Glomerular endothelial cell (primary cell): ENCODE measurements at regions not wholly inside any gene's neighbourhood (a gene's known extent, or its start where the extent isn't known, plus 50 kb on each side); places are given as distances from the start of the nearest gene placed in this dataset.

Experiments
- DNase-seq: peaks from one replicate; pipeline ENCODE4 v3.0.0-alpha.2; 2011; ENCODE audit warnings: low read depth, low spot score; ENCODE audit errors: extremely low read depth

- no peak for DNase-seq
Observed at GRCh38 chr19:31962561-31962996, 382.8 kb upstream of the ZNF507 start.

GRCh38 chr19:31963746-31964145 is 381.7 kb upstream of the ZNF507 start:
- DNase-seq: no peak

- DNase-seq: no peak
Observed at GRCh38 chr19:31969016-31969415, 376.4 kb upstream of the ZNF507 start.

DNA sequence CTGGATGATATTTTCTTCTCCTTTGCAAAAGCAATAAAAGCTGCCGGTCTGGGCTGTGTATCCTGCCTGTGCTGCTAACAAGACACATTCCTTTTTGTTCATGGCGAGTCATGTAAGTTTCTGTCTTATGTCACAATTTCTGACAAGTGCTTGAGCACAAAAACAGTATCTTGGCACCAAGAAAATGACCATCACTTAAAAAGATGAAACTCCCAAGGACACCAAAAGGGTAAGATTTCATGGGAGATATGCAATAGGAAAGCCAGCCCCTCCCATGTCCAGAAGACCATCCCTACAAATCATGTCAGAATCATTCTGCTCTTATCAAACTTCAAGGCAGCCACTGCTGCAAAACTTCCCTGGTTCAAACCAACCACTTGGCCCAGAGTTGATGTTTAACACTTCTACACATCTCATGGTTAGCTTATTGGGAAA is 375.4 kb upstream of the ZNF507 start:
- DNase-seq: no peak

DNA sequence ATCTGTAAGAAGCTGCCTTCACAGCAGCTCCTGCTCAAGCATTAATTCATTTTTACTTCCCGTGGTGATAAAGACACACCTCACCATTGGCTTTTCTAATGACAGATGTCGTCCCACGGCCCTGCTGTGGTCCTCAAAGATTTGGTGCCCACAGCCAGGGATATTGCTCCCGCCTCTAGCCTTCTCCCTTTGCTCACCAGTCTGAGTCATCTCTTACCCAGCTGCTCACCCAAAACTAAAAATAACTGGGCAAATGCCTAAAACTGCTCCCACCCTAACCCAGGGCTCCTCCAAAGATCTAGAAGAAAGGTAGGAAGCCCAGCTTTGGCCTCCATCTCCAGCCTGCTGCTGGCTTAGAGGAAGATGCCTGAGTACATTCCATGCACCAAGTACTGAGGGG is 371.1 kb upstream of the ZNF507 start:
- no peak for DNase-seq

DNA sequence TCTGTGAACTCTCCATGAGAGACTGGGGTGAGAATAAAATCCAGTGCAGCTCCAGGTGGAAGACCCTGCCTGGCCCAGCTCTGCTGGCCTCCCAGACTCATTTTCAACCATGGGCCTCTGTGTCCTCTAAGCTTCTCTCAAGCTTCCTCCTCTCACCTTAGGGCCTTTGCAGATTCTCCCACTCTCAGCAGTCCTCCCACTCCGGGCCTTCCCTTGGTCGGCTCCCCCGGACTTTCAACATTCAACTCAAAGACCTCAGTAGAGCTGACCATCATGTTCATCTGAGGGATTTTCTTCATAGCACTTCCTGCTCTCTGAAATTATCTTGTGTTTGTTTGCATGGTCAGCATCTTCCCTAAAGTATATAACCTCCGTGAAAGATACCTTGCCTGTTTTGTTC is 370.5 kb upstream of the ZNF507 start:
- DNase-seq: no peak

- DNase-seq: no peak
Observed at GRCh38 chr19:31975461-31975860, 369.9 kb upstream of the ZNF507 start.

- no peak for DNase-seq
Observed at GRCh38 chr19:31976775-31977536, 368.5 kb upstream of the ZNF507 start.

GRCh38 chr19:31979362-31979761 is 366.0 kb upstream of the ZNF507 start:
- no peak for DNase-seq

GRCh38 chr19:31979949-31980670 is 365.3 kb upstream of the ZNF507 start:
- DNase-seq: no peak

DNA sequence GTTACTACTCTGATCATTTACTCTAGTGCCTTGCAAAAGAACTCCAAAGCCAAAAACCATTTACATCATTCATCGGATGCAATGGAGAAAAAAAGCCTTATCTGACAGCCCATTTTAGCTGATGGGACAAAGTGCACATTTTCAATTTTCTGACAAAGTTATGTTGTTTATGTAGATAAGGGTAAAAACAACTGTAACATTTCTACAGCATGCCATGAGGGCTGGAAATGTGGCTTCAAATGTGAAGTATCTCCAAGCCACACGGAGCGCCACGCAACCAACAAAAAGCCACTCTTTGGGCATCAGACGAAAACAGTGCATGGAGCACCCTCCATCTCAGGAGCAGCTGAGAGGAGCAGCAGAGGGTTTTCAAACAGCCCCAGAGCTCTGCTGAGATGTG is 364.6 kb upstream of the ZNF507 start:
- DNase-seq: no peak

- DNase-seq: no peak
Observed at GRCh38 chr19:31981545-31981944, 363.9 kb upstream of the ZNF507 start.

DNA sequence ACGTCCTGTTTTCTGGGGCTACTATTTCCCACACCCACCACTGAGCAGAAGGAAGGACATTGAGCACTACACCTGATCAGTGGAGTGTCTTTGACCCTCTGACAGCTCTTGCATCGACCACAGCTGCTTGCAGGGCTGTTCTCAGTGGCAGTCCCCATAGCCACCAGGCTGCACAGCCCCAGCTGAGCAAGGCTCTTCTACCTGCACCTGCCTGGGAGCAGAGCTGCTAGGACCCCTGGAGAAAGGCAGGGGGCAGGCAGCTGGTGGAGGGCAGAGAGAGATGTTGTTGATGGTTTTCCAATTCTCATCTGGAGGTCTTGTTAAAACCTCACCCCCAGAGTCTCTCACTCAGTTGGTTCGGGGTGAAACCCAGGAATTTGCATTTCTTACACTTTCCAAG is 361.8 kb upstream of the ZNF507 start:
- no peak for DNase-seq

DNA sequence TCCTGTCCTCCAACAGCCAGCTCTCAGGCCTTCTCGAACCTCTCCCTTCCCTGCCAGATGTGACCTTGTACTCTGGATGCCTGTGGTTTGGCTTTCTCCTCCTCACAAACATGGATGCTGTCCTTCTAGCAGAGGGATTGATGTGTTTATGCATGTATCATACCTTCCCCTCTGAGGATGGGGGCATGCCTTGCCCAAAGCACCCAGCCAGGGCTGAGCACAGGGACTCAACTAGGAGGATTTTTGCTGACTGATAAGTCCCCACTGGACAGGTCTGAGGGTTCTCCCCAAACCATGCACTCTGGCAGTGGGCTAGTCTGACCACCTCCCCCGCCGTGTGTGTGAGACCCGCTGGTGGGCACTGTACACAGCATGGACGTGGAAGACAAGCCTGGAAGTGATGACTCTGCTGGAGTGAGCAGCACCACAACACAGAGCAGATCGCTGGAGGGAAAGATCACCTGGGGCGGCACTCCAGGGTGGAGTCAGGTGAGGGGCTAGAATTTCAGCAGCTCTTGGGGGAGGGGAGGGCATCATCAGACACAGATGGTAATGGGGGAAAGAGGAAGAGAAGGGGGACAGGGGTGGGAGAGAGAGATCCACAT is 360.3 kb upstream of the ZNF507 start:
- no peak for DNase-seq

GRCh38 chr19:31986951-31987350 is 358.5 kb upstream of the ZNF507 start:
- DNase-seq: no peak

DNA sequence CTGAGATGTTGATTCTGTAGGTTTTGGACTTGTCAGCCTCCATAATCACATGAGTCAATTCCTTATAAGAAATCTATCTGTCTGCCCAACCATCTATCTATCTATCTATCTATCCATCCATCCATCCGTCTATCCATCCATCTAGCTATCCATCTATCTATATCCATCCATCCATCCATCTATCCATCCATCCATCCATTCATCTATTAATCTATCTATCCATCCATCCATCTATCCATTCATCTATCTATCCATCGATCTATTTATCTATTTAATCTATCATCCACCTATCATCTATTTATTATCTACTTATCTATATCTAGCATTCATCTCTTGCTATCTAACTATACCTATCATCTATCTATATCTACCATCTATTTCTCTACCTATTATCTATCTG is 357.2 kb upstream of the ZNF507 start:
- DNase-seq: no peak

DNA sequence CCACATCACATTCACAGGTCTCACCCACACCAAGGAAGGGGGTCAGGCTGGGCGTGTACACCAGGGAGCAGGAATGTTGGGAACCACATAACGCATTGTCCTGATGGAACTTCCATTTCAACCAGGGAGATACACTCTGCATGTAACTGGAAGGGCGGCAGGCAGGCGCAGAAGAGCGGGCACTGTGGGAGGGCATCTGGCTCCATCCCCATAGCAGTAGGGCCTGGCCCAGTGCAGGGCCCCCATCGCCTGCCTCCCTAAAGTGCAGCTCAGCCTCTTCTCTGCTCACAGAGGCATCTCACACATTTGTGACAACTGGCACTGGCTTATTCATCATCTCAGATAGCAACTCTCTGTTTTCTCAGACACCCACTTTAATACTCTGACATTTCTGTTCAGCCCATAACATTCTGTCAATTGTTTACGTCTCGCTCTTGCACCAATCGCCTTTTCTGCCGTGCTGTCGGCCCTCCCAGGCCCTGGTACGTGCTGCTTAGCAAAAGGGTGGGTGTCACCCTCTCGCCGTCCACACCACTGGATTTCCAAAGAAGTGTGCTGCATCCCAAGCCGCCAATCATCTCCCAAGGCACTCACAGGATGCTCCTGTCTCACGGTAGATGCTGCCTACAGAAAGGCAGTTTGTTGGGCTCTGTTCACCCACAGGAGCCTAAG is 353.3 kb upstream of the ZNF507 start:
- no peak for DNase-seq

GRCh38 chr19:31992750-31993149 is 352.7 kb upstream of the ZNF507 start:
- DNase-seq: no peak

DNA sequence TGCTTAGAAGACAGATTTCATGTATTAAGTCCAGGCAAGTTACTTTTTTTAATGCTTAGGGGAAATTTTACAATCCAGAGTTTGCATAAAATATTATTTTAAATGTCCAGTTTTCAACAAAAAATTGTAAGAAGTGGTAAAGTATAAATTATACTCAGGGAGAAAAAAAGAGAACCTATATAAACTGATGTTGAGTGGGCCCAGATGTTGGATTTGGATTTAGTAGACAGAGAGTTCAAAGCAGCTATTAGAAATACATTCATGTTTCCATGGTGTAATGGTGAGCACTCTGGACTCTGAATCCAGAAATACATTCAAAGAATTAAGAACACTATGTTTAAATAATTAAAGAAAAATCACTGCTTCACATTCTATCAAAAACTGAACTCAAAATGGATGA is 349.9 kb upstream of the ZNF507 start:
- DNase-seq: no peak

- no peak for DNase-seq
Observed at GRCh38 chr19:32010071-32010470, 335.3 kb upstream of the ZNF507 start.

DNA sequence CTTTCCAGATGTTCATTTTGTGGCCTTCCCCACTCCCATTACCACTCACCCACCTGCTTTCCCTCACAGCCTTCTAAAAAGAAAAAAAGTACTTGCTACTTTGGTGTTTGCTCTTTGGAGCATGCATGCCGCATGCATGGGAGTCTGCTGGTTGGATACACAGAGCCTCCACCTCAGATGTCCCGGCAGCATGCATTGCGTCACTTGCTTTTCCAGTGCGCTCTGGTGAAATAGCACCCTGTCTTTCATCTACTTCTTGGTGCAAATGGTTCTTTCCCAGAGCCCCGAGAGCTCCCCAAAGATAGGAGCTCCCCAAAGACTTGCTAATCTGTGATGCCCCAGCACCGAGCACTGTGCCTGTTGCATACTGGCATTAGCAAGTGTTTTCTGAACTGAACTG is 333.2 kb upstream of the ZNF507 start:
- DNase-seq: no peak
